T47D (cell line): ENCODE measurements at regions not wholly inside any gene's neighbourhood (a gene's known extent, or its start where the extent isn't known, plus 50 kb on each side); places are given as distances from the start of the nearest gene placed in this dataset.
"Not testable (repeated sequence)": the region's sequence is repeated elsewhere in the genome, so short reads cannot be mapped to it uniquely, and the experiment has no call there.

ENCODE experiments used
- DNase-seq, 2 experiments: peaks; one replicate each; pipeline versions ENCODE4 v3.0.0 to v3.0.0-alpha.2; 2011 to 2012; ENCODE audit warnings: low read depth in 1 of 2, low spot score in 1 of 2
- JUND ChIP-seq: IDR thresholded peaks from 2 replicates; pipeline ENCODE4 v1.6.1; 2012; ENCODE audit warnings: low read depth
- in situ Hi-C: cut with HindIII; loops from 2 replicates; pipeline ENCODE4 v1.10.0; 2016; ENCODE audit warnings: low sequenced_read_pairs, low pct_unique_long_range_greater_than_20kb

DNA sequence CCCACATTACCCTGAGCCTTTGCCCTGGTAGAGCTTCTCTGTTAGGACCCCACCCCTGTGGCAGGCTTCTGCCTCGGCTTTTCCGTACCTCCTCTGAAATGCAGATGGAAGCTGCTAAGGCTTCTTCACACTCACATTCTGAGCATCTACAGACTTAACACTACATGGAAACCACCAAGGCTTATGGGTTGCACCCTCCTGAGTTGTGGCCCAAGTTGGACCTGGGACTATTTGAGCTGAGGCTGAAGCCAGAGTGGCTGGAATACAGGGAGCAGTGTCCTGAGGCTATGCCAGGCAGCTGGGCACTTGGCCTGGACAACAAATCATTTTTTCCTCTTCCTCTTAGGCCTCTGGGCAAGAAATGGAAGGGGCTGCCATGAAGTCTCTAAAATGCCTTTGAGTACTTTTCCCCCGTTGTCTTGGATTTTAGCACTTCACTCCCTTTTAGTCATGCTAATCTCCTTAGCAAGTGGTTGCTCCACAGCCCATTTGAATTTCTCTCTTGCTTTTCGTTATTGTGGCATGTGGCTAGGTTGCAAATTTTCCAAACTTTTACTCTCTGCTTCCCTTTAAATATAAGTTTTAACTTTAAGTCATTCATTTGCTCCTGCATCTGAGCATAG lies 114.8 kb upstream of the FIBIN start:
- in situ Hi-C loops = no loop called here
- no peak for TF ChIP-seq JUND
- DNase-seq = no peak

DNA sequence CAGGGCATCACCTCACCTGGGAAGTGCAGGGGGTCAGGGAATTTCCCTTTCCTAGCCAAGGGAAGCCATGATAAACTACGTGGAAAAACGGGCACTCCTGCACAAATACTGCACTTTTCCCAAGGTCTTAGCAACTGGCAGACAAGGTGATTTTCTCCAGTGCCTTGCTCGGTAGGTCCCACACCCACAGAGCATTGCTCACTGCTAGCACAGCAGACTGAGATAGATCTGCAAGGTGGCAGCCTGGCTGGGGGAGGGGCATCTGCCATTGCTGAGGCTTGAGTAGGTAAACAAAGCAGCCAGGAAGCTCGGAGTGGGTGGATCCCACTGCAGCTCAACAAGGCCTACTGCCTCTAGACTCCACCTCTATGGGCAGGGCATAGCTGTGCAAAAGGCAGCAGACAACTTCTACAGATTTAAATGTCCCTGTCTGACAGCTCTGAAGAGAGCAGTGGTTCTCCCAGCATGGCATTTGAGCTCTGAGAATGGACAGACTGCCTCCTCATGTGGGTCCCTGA lies 111.5 kb upstream of the FIBIN start:
- in situ Hi-C loops = not testable (repeated sequence)
- DNase-seq = peak in 1 of 2 experiments; percentile 66

DNA sequence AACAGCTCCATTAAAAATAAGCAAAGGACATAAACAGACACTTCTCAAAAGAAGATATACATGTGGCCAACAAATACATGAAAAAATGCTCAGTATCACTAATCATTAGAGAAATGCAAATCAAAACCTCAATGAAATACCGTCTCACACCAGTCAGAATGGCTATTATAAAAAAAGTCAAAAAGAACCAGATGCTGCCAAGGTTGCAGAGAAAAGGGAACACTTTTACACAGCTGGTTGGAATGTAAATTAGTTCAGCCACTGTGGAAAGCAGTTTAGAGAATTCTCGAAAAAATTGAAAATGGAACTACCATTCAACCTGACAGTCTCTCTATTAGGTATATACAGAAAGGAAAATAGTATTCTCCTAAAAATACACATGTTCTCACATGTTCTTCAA lies 102.4 kb upstream of the FIBIN start:
- TF ChIP-seq JUND = no peak
- no peak for DNase-seq
- in situ Hi-C loops = no loop called here

DNA sequence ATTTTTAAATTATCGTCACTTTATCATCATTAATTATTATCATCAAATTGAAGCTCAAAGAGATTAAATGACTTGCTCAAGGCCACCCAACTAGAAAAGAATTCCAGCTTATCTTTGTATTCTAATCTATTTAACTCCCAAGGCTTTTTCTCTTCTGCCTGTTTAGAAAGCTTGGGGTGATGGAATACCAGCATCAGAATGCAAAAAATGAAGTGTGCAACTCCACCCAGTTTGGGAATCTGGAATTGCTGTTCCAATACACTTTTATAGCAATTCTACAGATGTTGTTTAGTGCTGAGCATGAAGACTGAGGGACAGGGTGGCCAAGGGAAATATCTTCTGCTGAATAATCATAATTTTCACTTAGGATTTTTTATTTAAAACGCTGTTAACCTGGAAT lies 97.2 kb upstream of the FIBIN start:
- in situ Hi-C loops = no loop called here
- TF ChIP-seq JUND = no peak
- DNase-seq = no peak

DNA sequence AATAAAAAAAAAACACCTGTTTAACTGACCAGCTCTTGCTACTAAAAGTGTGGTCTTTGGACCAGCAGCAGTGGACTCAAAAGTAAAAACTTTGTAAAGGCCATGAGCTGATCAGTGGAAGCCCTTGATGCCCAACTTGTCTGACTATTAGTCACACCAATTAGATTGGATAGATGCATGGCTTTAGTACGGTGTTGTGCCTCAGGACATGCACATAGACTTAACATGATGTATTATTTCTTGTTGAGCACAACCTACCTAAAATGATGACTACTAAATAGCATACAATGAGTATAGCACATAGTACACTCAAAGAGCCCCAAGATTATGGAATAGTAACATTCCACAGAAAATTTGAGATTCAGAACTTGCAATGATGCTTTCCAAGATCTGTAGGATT lies 95.1 kb upstream of the FIBIN start:
- no peak for TF ChIP-seq JUND
- DNase-seq = no peak
- in situ Hi-C loops = no loop called here

DNA sequence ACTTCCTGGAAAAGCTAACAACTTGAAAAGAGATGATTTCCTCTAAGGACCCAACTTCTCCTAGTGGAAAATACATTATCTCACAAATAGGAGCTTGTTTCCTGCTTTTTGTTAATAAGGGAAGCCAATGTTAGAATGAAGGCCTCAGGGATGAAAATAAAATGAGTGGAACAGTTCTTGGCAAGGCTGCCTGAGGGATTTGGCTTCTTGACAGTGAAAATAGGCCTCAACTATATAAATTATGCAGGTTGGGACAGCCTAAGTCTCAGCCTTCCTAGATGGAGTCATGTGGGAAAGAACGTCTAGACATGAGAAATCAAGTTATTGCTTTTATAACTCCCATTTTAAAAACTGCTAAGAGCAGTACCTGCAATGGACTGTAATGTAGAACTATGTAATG lies 92.8 kb upstream of the FIBIN start:
- in situ Hi-C loops = no loop called here
- no peak for DNase-seq
- no peak for TF ChIP-seq JUND

DNA sequence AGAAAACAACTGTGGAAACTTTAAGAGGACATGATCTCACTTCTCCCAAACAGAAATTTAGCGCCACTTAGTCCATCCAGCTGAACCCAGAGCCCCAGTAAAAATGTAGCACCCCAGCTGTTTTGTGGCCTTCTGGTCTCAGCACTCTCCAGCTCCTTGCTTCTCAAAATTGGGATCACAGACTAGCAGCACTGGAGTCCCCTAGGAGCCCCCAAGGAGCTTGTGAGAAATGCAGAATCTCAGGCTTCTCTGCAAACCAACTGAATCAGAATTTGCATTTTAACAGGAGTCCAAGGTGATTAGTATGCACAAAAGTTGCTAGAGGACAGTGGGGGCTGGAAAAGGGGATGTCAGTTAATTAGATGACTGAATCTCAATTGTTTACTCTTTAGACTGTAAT lies 89.8 kb upstream of the FIBIN start:
- no peak for DNase-seq
- in situ Hi-C loops = no loop called here
- no peak for TF ChIP-seq JUND

DNA sequence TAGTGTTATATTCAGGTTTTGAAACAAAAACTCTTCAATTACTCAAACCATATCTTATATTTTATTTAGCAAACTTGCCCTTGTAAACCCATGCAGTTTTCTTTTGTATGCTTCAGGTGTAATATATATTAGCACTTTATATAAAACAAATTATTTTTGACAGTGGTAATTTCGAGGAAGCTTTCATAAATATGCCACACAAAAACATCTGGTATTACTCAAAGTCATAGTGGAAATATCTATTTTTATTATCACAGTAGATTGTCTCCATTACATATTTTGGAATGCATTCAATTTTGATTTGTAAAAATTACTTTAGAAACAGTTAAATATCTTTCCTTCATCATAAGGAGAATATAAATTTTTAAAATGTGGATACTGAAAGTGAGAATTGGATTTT lies 89.1 kb upstream of the FIBIN start:
- in situ Hi-C loops = no loop called here
- no peak for DNase-seq
- no peak for TF ChIP-seq JUND

DNA sequence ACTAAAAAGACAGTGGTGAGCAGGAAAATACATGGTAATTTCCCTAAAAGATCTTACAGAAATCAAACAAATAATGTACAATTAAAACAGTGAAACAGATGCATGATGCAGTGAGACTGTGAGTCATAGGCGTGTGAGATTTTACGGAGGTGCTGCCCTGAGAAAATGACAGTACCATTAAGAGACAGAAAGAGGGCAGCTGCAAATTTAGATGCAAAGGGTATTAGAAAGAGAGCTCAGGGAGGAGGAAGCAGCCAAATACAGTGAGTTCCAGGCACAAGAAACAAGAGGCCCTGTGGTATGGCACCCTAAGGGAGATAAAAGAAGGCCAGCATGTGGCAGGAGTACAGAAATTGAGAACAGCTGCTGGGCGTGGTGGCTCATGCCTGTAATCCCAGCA lies 88.5 kb upstream of the FIBIN start:
- in situ Hi-C loops = no loop called here
- DNase-seq = no peak
- no peak for TF ChIP-seq JUND

DNA sequence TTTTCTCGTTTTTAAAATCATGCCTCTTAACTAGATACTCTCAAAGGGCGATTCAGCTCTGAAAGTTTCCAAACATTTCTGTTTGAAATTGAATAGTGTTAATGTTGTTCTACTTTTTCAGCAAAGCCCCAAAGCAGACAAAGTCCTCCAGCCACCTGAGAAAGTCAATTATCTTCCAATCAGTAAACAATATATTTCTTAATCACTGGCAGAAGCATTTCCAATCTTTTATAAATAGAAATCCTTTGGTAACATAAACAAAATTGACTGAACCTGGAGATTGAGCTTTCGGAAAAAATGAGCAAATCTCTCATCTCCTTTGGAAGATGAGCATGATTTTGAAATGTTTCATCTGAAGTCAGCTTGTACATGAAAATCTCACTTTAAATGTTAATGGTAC lies 84.4 kb upstream of the FIBIN start:
- peak in 1 of 2 experiments; percentile 4 for DNase-seq
- no peak for TF ChIP-seq JUND
- in situ Hi-C loops = no loop called here

DNA sequence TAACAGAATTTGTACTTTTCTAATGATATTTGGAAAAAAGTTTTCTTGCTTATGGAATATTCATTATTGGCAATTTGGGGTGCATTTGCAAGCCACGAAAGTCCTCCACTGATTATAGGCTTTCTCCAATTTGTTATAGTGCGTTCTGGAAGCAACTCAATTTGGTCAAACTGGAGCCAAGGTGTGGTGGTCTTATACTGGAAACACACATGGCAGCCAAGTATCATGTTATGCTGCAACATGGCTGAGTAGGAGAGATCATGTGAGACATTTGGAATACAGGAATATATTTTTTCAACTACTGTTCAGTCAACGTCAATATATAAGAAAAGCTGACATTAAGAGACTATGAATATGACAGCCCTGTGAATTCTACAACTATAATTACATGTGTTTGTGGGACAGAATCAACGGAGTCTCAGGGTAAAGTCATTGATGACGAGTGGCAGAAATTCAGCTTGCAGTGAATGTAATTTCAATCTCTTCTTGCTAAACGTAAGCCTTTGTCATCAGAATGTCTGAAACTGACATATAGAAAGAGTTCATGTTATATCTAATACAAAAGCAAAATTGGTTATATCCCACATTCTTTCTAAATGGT lies 83.8 kb upstream of the FIBIN start:
- in situ Hi-C loops = no loop called here
- no peak for DNase-seq
- TF ChIP-seq JUND = no peak

DNA sequence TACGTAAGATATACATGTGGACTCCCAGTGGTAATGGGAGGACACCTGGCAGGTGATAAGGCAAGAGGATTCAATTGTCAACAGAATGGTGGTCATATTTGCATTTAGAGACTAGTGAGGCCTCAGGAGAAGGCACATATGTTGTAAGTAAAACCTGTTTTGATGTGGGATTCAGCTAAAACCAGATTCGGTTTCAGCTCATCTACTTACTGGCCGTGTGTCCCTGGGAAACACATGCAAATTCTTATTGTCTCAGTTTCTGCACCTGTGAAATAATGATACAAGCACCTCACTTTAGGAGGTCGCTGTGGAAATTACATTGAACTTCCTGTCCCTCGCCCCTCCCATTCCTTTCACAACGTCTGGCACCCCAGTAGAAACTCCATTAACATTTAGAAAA lies 78.9 kb upstream of the FIBIN start:
- no peak for TF ChIP-seq JUND
- DNase-seq = no peak
- in situ Hi-C loops = no loop called here

DNA sequence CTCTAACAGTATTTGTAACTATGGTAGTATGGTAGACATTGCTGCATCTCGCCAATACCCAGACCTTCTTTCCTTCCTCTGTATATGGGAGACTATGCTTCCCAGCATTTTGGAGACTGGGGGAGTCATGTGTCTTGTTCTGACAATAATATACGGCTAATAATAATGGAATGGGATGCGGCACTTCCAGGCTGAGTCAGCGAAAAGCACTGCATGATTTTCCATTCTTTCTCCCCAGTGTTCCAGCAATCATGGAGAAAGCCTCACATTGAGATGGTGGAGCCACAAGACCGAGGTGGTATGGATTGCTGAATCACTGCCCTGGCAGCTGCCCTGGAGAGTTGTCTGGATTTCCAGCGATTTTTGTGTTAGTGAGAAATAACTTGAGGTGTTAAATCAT lies 77.1 kb upstream of the FIBIN start:
- TF ChIP-seq JUND = no peak
- in situ Hi-C loops = no loop called here
- DNase-seq = no peak

DNA sequence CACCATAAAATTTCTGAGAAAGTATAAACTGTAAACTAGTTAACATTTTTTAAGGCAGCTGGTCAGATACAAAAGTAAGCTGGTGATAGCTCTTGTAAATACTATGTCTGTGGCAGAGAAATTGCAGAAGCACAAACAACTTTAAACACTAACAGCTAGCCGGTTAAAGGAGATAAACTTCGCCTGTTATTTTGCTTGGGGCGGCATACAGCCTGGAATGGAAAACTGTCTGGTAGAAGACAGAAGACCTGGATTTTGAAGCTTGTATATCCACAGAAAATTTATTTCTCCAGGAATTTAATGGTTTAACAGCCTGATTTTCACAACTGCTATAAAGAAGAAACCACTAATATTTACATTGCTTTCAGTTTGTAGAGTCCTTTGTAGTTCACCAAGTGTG lies 65.3 kb upstream of the FIBIN start:
- in situ Hi-C loops = no loop called here
- no peak for TF ChIP-seq JUND
- DNase-seq = no peak
